ENCODE measurements at regions not wholly inside any gene's neighbourhood (a gene's known extent, or its start where the extent isn't known, plus 50 kb on each side); places are given as distances from the start of the nearest gene placed in this dataset. TPM values are rescaled to one million over a fixed set of nuclear protein-coding genes. Genes with fewer than 3 reads are reported as not detected.

Small RNA genes lying in the stretch of these regions (small RNA-seq; reads per million reads assigned to genes)
- gene AC005562.1 (ENCODE audit: low read depth) (not detected), gene AC127024.7 (ENCODE audit: low read depth) (not detected), gene RN7SL316P (ENCODE audit: low read depth) (not detected)

Data from mesenchymal stem cell (in vitro differentiated cells and primary cell).